Calu3 (cell line): ENCODE measurements at regions not wholly inside any gene's neighbourhood (a gene's known extent, or its start where the extent isn't known, plus 50 kb on each side); places are given as distances from the start of the nearest gene placed in this dataset.

Experiments
- BruUV-seq: library from RNA; stranded (reverse); fragments of 400-500 nt; replicated peaks from 2 replicates; lab custom pipeline; 2021; lab: Mats Ljungman, UMichigan
- CTCF ChIA-PET: fragments of 300-600 bp; sonication (Branson Sonifier 250); formaldehyde crosslinking; loops from one replicate; lab custom pipeline; 2022; ENCODE audit warnings: antibody characterized with exemption; lab: Charles Lee
- DNase-seq: peaks from one replicate; pipeline ENCODE4 v3.0.0; 2022
- H3K27ac Mint-ChIP-seq: one replicate; pipeline ENCODE4 v1.8.0; 2022; ENCODE audit warnings: mixed read lengths; ENCODE audit not compliant: unreplicated experiment
- H3K27me3 Mint-ChIP-seq: one replicate; pipeline ENCODE4 v1.8.0; 2022; ENCODE audit warnings: mixed read lengths; ENCODE audit not compliant: unreplicated experiment
- H3K36me3 Mint-ChIP-seq: one replicate; pipeline ENCODE4 v1.8.0; 2022; ENCODE audit warnings: mild to moderate bottlenecking, moderate library complexity, mixed read lengths; ENCODE audit not compliant: insufficient read depth, unreplicated experiment
- H3K4me1 Mint-ChIP-seq: one replicate; pipeline ENCODE4 v1.8.0; 2022; ENCODE audit warnings: mild to moderate bottlenecking, low read depth, mixed read lengths; ENCODE audit not compliant: unreplicated experiment
- H3K4me3 Mint-ChIP-seq: one replicate; pipeline ENCODE4 v1.8.0; 2022; ENCODE audit warnings: mild to moderate bottlenecking, low read depth, moderate library complexity, mixed read lengths; ENCODE audit not compliant: unreplicated experiment
- H3K9me3 Mint-ChIP-seq: one replicate; pipeline ENCODE4 v1.8.0; 2022; ENCODE audit warnings: low read depth, mixed read lengths; ENCODE audit not compliant: unreplicated experiment
- intact Hi-C: fragments of 100-400 bp; cut with micrococcal nuclease; formaldehyde crosslinking; loops from one replicate; pipeline ENCODE4 v1.10.0; 2022; ENCODE audit not compliant: unreplicated experiment
- TF ChIP-seq, protein P1 (sequence below): fragments of 200-600 bp; IDR thresholded peaks from one replicate; pipeline ENCODE4 v1.8.0; 2022; ENCODE audit warnings: antibody characterized with exemption; ENCODE audit not compliant: unreplicated experiment

- no peak overlapping the region for H3K4me3 Mint-ChIP-seq
- peaks cover 28% of the 10 kb centered on the region for H3K27me3 Mint-ChIP-seq
- H3K27ac Mint-ChIP-seq = no peak overlapping the region
- CTCF ChIA-PET = no interaction called here
- no peaks in the 10 kb centered on the region for H3K4me1 Mint-ChIP-seq
- no peaks in the 10 kb centered on the region for H3K36me3 Mint-ChIP-seq
- no TSS peak for BruUV-seq
- no peaks in the 10 kb centered on the region for H3K9me3 Mint-ChIP-seq
- TF ChIP-seq, protein P1, sequence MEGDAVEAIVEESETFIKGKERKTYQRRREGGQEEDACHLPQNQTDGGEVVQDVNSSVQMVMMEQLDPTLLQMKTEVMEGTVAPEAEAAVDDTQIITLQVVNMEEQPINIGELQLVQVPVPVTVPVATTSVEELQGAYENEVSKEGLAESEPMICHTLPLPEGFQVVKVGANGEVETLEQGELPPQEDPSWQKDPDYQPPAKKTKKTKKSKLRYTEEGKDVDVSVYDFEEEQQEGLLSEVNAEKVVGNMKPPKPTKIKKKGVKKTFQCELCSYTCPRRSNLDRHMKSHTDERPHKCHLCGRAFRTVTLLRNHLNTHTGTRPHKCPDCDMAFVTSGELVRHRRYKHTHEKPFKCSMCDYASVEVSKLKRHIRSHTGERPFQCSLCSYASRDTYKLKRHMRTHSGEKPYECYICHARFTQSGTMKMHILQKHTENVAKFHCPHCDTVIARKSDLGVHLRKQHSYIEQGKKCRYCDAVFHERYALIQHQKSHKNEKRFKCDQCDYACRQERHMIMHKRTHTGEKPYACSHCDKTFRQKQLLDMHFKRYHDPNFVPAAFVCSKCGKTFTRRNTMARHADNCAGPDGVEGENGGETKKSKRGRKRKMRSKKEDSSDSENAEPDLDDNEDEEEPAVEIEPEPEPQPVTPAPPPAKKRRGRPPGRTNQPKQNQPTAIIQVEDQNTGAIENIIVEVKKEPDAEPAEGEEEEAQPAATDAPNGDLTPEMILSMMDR = no peak
- DNase-seq = no peak
- intact Hi-C loops = no loop called here
These were observed 211.3 kb downstream of the FOXL1 start for GRCh38 chr16:86789621-86790051.

- no peak for DNase-seq
- Mint-ChIP-seq H3K27me3 (peaks cover 28% of the 10 kb centered on the region), H3K36me3 (no peaks in the 10 kb centered on the region), H3K9me3 (no peaks in the 10 kb centered on the region), H3K4me1 (no peaks in the 10 kb centered on the region), H3K4me3 (no peak overlapping the region), H3K27ac (no peak overlapping the region)
- intact Hi-C loops = no loop called here
- CTCF ChIA-PET = interaction anchor here (0.6 kb wide), 1 partner anchor 1706 kb away, joined by 3 read pairs; no protein-coding TSS in a partner anchor
- TF ChIP-seq, protein P1 = no peak
- BruUV-seq = no TSS peak
These were observed 213.1 kb downstream of the FOXL1 start for GRCh38 chr16:86791287-86792035.

GRCh38 chr16:86794216-86794864 lies 216.0 kb downstream of the FOXL1 start:
- CTCF ChIA-PET = interaction anchor here (0.5 kb wide), 1 partner anchor 268 kb away, joined by 3 read pairs; no protein-coding TSS in a partner anchor
- Mint-ChIP-seq H3K36me3 (no peaks in the 10 kb centered on the region), H3K9me3 (no peaks in the 10 kb centered on the region), H3K4me1 (peaks cover 10% of the 10 kb centered on the region), H3K27ac (no peak overlapping the region), H3K27me3 (peaks cover 28% of the 10 kb centered on the region), H3K4me3 (no peak overlapping the region)
- DNase-seq = no peak
- no TSS peak for BruUV-seq
- TF ChIP-seq, protein P1 = no peak
- intact Hi-C loops = no loop called here

DNA sequence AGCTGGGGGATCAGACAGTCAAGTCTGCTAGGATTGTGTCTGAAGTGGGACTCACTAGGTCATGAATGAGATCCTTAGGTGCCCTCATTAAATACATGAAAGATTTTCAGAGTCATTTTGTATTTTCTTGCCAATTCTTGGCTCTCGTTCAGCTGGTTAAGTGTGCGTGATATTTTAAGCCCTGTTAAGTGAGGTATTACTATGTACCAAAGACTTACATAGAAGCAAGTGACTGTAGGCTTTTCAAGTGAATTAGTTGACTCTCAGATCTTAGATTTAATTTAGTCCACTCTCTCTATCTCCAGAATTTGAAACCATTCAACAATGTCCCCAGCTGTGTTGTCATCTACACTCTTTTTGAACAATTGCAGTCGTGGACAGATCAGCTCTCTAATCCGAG lies 219.4 kb downstream of the FOXL1 start:
- intact Hi-C loops = no loop called here
- no TSS peak for BruUV-seq
- peaks cover 10% of the 10 kb centered on the region for H3K4me1 Mint-ChIP-seq
- TF ChIP-seq, protein P1 = no peak
- no peaks in the 10 kb centered on the region for H3K36me3 Mint-ChIP-seq
- H3K27ac Mint-ChIP-seq = peak overlapping the region; percentile 56
- H3K4me3 Mint-ChIP-seq = no peak overlapping the region
- DNase-seq = no peak
- peaks cover 2% of the 10 kb centered on the region for H3K9me3 Mint-ChIP-seq
- H3K27me3 Mint-ChIP-seq = peaks cover 14% of the 10 kb centered on the region
- CTCF ChIA-PET = interaction anchor here (1.4 kb wide), 2 partner anchors 29 to 220 kb away, joined by 4 to 5 read pairs; no protein-coding TSS in a partner anchor
